ENCODE measurements at regions not wholly inside any gene's neighbourhood (a gene's known extent, or its start where the extent isn't known, plus 50 kb on each side); places are given as distances from the start of the nearest gene placed in this dataset.
"Not testable (repeated sequence)": the region's sequence is repeated elsewhere in the genome, so short reads cannot be mapped to it uniquely, and the experiment has no call there.

DNA sequence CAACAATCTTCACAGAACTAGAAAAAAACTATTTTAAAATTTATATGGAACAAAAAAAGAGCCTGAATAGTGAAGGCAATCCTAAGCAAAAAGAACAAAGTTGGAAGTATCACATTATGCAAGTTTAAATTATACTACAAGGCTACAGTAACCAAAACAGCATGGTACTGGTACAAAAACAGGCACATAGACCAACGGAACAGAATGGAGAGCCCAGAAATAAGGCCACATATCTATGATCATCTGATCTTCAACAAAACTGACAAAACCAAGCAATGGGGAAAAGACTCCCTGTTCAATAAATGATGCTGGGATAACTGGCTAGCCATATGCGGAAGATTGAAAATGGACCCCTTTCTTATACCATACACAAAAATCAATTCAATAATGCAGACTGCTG is 74.4 kb upstream of the RTN4 start:
- H3K36me3 Mint-ChIP-seq (ENCODE audit: low read depth); H3K9me3 Mint-ChIP-seq; DNase-seq; ATAC-seq (ENCODE audit: low read depth); POLR2A ChIA-PET; H3K4me1 Mint-ChIP-seq; H3K4me3 Mint-ChIP-seq; H3K27ac Mint-ChIP-seq; intact Hi-C loops (cut with micrococcal nuclease); H3K27me3 Mint-ChIP-seq; CTCF ChIA-PET: not testable (repeated sequence)

DNA sequence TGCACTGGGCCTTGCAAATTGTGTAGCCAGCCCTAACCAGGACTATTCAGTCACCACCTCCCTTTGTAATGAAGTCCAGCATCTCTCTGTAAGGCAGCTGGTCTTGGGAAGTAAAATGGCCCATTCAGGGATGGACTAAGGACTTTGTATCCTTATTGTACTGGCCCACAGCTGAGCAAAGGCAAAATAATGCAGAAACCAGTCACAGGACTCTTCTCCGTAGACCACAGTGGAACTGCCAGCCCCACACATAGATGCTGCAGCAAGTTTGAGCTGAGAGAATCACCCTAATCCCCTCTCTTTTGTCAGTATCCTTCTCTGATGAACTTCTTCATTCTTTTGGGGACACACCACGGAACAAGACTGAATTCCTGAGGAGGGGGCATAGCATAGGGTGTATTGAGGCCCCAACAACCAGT is 73.6 kb upstream of the RTN4 start:
- H3K4me3 Mint-ChIP-seq, result no peak overlapping the region
- no peak overlapping the region for H3K27ac Mint-ChIP-seq
- no peaks in the 10 kb centered on the region for H3K36me3 Mint-ChIP-seq (ENCODE audit: low read depth)
- DNase-seq (no peak), ATAC-seq (ENCODE audit: low read depth) (no peak)
- TF ChIP-seq, protein P1, sequence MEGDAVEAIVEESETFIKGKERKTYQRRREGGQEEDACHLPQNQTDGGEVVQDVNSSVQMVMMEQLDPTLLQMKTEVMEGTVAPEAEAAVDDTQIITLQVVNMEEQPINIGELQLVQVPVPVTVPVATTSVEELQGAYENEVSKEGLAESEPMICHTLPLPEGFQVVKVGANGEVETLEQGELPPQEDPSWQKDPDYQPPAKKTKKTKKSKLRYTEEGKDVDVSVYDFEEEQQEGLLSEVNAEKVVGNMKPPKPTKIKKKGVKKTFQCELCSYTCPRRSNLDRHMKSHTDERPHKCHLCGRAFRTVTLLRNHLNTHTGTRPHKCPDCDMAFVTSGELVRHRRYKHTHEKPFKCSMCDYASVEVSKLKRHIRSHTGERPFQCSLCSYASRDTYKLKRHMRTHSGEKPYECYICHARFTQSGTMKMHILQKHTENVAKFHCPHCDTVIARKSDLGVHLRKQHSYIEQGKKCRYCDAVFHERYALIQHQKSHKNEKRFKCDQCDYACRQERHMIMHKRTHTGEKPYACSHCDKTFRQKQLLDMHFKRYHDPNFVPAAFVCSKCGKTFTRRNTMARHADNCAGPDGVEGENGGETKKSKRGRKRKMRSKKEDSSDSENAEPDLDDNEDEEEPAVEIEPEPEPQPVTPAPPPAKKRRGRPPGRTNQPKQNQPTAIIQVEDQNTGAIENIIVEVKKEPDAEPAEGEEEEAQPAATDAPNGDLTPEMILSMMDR (IDR thresholded peaks at IDR 0.05), result no peak
- peaks cover 7% of the 10 kb centered on the region for H3K27me3 Mint-ChIP-seq
- ChIA-PET POLR2A (no interaction called here), CTCF (no interaction called here)
- intact Hi-C loops (cut with micrococcal nuclease), result no loop called here
- no peaks in the 10 kb centered on the region for H3K9me3 Mint-ChIP-seq
- H3K4me1 Mint-ChIP-seq, result peaks cover 8% of the 10 kb centered on the region

DNA sequence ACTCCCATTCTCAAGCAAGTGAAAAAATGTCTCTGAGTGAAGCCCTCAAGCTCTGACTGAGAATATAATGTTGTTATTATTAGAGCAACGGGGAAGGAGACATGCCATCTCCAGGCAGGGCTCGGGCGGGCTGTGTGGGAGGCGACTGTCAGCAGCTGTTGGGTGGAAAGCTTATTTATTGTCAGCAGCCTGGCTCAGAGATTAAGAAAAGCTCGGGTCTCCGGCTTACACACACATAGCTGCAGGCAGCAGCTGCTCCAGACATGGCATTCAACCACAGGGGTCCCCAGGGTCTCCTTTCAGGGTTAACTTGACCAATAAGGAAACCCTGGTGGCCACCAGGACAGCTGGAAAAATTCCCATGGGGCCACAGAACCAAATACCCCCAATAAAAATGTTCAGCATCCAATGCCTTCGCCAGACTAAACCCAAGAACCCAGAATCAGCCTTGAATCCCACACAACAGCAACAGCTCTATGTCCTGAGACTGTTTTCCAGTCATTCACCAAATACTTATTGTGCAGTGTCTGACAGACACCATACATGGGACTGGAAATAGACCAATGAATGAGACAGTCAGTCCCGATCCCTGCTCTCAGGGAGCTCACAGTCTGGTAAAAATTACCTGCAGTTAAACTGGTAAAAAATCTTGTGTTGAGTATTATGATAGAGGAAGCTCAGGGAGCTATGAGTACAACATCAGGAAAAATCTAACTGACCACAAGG is 70.5 kb upstream of the RTN4 start:
- Mint-ChIP-seq H3K4me1 (peaks cover 13% of the 10 kb centered on the region), H3K9me3 (no peaks in the 10 kb centered on the region), H3K27ac (no peak overlapping the region), H3K36me3 (ENCODE audit: low read depth) (no peaks in the 10 kb centered on the region), H3K27me3 (peaks cover 7% of the 10 kb centered on the region), H3K4me3 (no peak overlapping the region)
- intact Hi-C loops (cut with micrococcal nuclease), result no loop called here
- ChIA-PET CTCF (interaction anchor here (1.5 kb wide), 1 partner anchor 13 kb away, joined by 3 read pairs; no protein-coding TSS in a partner anchor), POLR2A (no interaction called here)
- DNase-seq (no peak), ATAC-seq (ENCODE audit: low read depth) (no peak)
- TF ChIP-seq, protein P1 (IDR thresholded peaks at IDR 0.05), result no peak

DNA sequence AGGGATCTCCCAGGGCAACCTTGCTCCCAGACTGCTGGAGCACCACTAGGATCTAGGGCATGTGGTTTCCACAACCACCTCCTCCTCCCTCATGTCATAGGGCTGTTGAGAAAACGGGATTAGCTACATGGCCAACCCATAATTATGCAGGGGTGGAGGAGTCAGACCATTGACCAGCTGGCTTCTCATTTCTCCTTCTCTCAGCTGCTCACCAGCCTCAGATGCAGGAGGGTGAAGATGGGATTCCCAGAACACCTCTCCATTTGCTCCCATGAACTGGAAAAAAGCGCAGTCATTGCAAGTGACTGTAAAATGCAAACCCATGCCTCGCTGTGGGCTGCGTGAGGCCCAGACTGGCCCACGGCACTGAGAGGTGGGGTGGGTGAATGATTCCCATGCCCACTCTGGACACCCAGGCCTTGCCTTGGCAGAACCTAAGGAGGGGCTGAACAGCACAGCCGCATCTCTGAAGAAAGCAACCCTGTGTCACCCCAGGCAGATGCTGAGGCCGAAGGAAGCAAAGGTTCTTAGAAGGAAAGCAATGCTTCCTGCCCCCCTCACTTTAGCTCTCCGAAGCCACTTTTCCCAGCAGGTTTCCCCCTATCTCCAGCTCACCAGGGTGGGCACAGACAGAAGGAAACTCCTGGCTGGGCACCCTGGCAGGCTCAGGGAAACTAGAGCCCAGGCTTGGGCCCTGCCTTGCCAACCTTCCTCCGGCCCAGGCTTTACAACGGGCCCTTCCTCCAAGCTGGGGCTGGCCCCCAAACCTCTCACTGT is 69.6 kb upstream of the RTN4 start:
- Mint-ChIP-seq H3K4me1 (peaks cover 13% of the 10 kb centered on the region), H3K4me3 (no peak overlapping the region), H3K36me3 (ENCODE audit: low read depth) (no peaks in the 10 kb centered on the region), H3K27me3 (peaks cover 7% of the 10 kb centered on the region), H3K9me3 (no peaks in the 10 kb centered on the region), H3K27ac (no peak overlapping the region)
- TF ChIP-seq, protein P1 (IDR thresholded peaks at IDR 0.05), result no peak
- ATAC-seq (ENCODE audit: low read depth) (no peak), DNase-seq (no peak)
- intact Hi-C loops (cut with micrococcal nuclease), result loop anchor here (5.0 kb wide), 1 partner anchor 32 kb away; no protein-coding TSS in a partner anchor
- CTCF ChIA-PET, result interaction anchor here (1.1 to 1.5 kb wide), 2 partner anchors 14 to 48 kb away, joined by 3 read pairs; no protein-coding TSS in a partner anchor
- POLR2A ChIA-PET, result interaction anchor here (0.7 to 1.2 kb wide), 2 partner anchors 14 to 112 kb away, joined by 3 to 5 read pairs; partner anchors contain the start of genes CLHC1 and RPS27A

DNA sequence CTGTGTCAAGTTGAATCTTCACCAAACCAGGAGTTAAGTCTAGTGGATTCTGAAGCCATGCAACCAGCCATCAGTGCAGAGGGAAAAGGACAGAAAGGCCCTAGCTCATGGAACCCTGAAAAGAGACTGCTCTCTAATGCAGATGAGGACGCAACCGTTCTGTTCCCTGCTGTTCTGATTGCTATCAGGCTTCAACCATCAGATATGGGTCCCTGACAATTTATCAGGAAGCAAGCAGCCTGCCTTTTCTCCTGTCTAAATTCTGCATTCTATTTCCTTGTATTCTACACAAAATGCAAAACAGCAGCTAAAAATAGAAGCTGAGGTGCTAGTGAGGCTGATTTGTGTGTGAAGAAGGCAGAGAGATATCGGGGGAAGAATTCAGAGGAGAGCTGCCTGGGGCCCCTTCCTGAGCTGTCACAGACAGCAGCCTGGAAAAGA is 68.4 kb upstream of the RTN4 start:
- Mint-ChIP-seq H3K4me3 (no peak overlapping the region), H3K4me1 (peaks cover 13% of the 10 kb centered on the region), H3K9me3 (no peaks in the 10 kb centered on the region), H3K27ac (no peak overlapping the region), H3K27me3 (peaks cover 7% of the 10 kb centered on the region), H3K36me3 (ENCODE audit: low read depth) (no peaks in the 10 kb centered on the region)
- DNase-seq (no peak), ATAC-seq (ENCODE audit: low read depth) (no peak)
- intact Hi-C loops (cut with micrococcal nuclease), result loop anchor here (5.0 kb wide), 1 partner anchor 34 kb away; no protein-coding TSS in a partner anchor
- TF ChIP-seq, protein P1 (IDR thresholded peaks at IDR 0.05), result no peak
- CTCF ChIA-PET, result no interaction called here
- POLR2A ChIA-PET, result interaction anchor here (0.7 to 1.2 kb wide), 2 partner anchors 16 to 123 kb away, joined by 4 to 5 read pairs; no protein-coding TSS in a partner anchor
